SK-N-SH treated with all-trans-retinoic acid at 6 μM for 48 hours (cell line): ENCODE measurements at regions not wholly inside any gene's neighbourhood (a gene's known extent, or its start where the extent isn't known, plus 50 kb on each side); places are given as distances from the start of the nearest gene placed in this dataset.
"Not testable (repeated sequence)": the region's sequence is repeated elsewhere in the genome, so short reads cannot be mapped to it uniquely, and the experiment has no call there.

Experiments
- ATAC-seq: fragments of 200-7000 bp; cut with Tn5 transposase; 3 replicates; pipeline ENCODE4 v1.9.1; 2020; ENCODE audit warnings: mild to moderate bottlenecking, moderate library complexity
- ARNTL ChIP-seq: fragments of 450-650 bp; formaldehyde crosslinking; IDR thresholded peaks from 2 replicates; pipeline ENCODE4 v1.5.0; 2020; ENCODE audit warnings: low read depth, mild to moderate bottlenecking, moderate library complexity, borderline replicate concordance
- BACH2 ChIP-seq: fragments of 250-450 bp; sonication (Bioruptor Pico); IDR thresholded peaks from 2 replicates; pipeline ENCODE4 v1.9.0; 2021; ENCODE audit warnings: mild to moderate bottlenecking, borderline replicate concordance
- CREB5 ChIP-seq: fragments of 250-450 bp; sonication (Bioruptor Pico); IDR thresholded peaks from 2 replicates; pipeline ENCODE4 v1.5.1; 2020; ENCODE audit warnings: low read depth, mild to moderate bottlenecking, moderate library complexity
- CSRNP3 ChIP-seq: fragments of 250-450 bp; sonication (Bioruptor Pico); IDR thresholded peaks from 2 replicates; pipeline ENCODE4 v1.5.1; 2021; ENCODE audit warnings: mild to moderate bottlenecking, moderate library complexity
- ESRRG ChIP-seq: fragments of 250-450 bp; sonication (Bioruptor Pico); IDR thresholded peaks from 2 replicates; pipeline ENCODE4 v1.6.1; 2021; ENCODE audit warnings: mild to moderate bottlenecking
- GLIS3 ChIP-seq: fragments of 250-450 bp; sonication (Bioruptor Pico); IDR thresholded peaks from 2 replicates; pipeline ENCODE4 v1.5.0; 2020; ENCODE audit warnings: mild to moderate bottlenecking, moderate library complexity
- ISL1 ChIP-seq: fragments of 250-450 bp; sonication (Bioruptor Pico); IDR thresholded peaks from 2 replicates; pipeline ENCODE4 v2.1.2; 2022; ENCODE audit warnings: mild to moderate bottlenecking, moderate library complexity
- OSR1 ChIP-seq: fragments of 250-450 bp; sonication (Bioruptor Pico); IDR thresholded peaks from 2 replicates; pipeline ENCODE4 v1.8.0; 2022; ENCODE audit warnings: moderate library complexity, mild to moderate bottlenecking, inconsistent platforms
- PATZ1 ChIP-seq: fragments of 250-450 bp; sonication (Bioruptor Pico); IDR thresholded peaks from 2 replicates; pipeline ENCODE4 v1.8.0; 2020; ENCODE audit warnings: mild to moderate bottlenecking, moderate library complexity, borderline replicate concordance
- POU6F1 ChIP-seq: fragments of 250-450 bp; sonication (Bioruptor Pico); IDR thresholded peaks from 2 replicates; pipeline ENCODE4 v1.8.0; 2021; ENCODE audit warnings: low read depth, mild to moderate bottlenecking, moderate library complexity, borderline replicate concordance
- PPARA ChIP-seq: fragments of 250-450 bp; sonication (Bioruptor Pico); IDR thresholded peaks from 2 replicates; pipeline ENCODE4 v1.5.0; 2020; ENCODE audit warnings: mild to moderate bottlenecking, borderline replicate concordance
- RARB ChIP-seq: fragments of 250-450 bp; sonication (Bioruptor Pico); IDR thresholded peaks from 2 replicates; pipeline ENCODE4 v1.8.0; 2021; ENCODE audit warnings: mild to moderate bottlenecking, moderate library complexity
- SNAI2 ChIP-seq: fragments of 250-450 bp; sonication (Bioruptor Pico); IDR thresholded peaks from 2 replicates; pipeline ENCODE4 v1.5.0; 2020; ENCODE audit warnings: mild to moderate bottlenecking, moderate library complexity
- TCF4 ChIP-seq: fragments of 250-450 bp; sonication (Bioruptor Pico); IDR thresholded peaks from 2 replicates; pipeline ENCODE4 v1.8.0; 2021; ENCODE audit warnings: mild to moderate bottlenecking, moderate library complexity, borderline replicate concordance
- TOX ChIP-seq: fragments of 250-450 bp; sonication (Bioruptor Pico); IDR thresholded peaks from 2 replicates; pipeline ENCODE4 v1.8.0; 2021; ENCODE audit warnings: mild to moderate bottlenecking, moderate library complexity, borderline replicate concordance
- ZC3H10 ChIP-seq: fragments of 250-450 bp; sonication (Bioruptor Pico); IDR thresholded peaks from 2 replicates; pipeline ENCODE4 v1.5.1; 2021; ENCODE audit warnings: mild to moderate bottlenecking, moderate library complexity
- ZFP3 ChIP-seq: fragments of 250-450 bp; sonication (Bioruptor Pico); IDR thresholded peaks from 2 replicates; pipeline ENCODE4 v1.5.0; 2020; ENCODE audit warnings: mild to moderate bottlenecking, moderate library complexity
- ZFP30 ChIP-seq: fragments of 450-650 bp; formaldehyde crosslinking; IDR thresholded peaks from 2 replicates; pipeline ENCODE4 v1.5.0; 2022; ENCODE audit warnings: mild to moderate bottlenecking, moderate library complexity
- ZNF565 ChIP-seq: fragments of 450-650 bp; formaldehyde crosslinking; conservative IDR thresholded peaks from 2 replicates; pipeline ENCODE4 v1.5.0; 2020; ENCODE audit warnings: low read depth, mild to moderate bottlenecking, moderate library complexity
- ZNF8 ChIP-seq: fragments of 450-650 bp; formaldehyde crosslinking; IDR thresholded peaks from 2 replicates; pipeline ENCODE4 v1.5.0; 2020; ENCODE audit warnings: mild to moderate bottlenecking, moderate library complexity

GRCh38 chr2:107719836-107720235, 106.9 kb upstream of the RGPD4 start:
- TF ChIP-seq CSRNP3 (CRISPR knock-in tag) (no peak), BACH2 (CRISPR knock-in tag) (no peak), TOX (CRISPR knock-in tag) (no peak)
- TF ChIP-seq, all 23 proteins: peak for 0

GRCh38 chr2:107721178-107721577, 105.5 kb upstream of the RGPD4 start:
- ATAC-seq, result no peak
- TF ChIP-seq CREB5 (CRISPR knock-in tag) (no peak), POU6F1 (no peak), CSRNP3 (CRISPR knock-in tag) (no peak)

More at GRCh38 chr2:107719836-107720235, 106.9 kb upstream of the RGPD4 start:
- ATAC-seq, result no peak

- TF ChIP-seq POU6F1 (no peak), ESRRG (no peak), ZNF8 (CRISPR knock-in tag) (no peak), SNAI2 (CRISPR knock-in tag) (no peak), CSRNP3 (CRISPR knock-in tag) (no peak), ZC3H10 (CRISPR knock-in tag) (no peak), ISL1 (CRISPR knock-in tag) (no peak), BACH2 (CRISPR knock-in tag) (no peak), GLIS3 (no peak), ARNTL (CRISPR knock-in tag) (no peak), ZFP3 (no peak), ZNF565 (CRISPR knock-in tag) (no peak), OSR1 (CRISPR knock-in tag) (no peak), TCF4 (CRISPR knock-in tag) (no peak), ZFP30 (no peak), CREB5 (CRISPR knock-in tag) (no peak), TOX (CRISPR knock-in tag) (no peak), RARB (CRISPR knock-in tag) (no peak), PPARA (CRISPR knock-in tag) (no peak), PATZ1 (CRISPR knock-in tag) (no peak)
- ATAC-seq, result no peak
These were observed 105.1 kb upstream of the RGPD4 start for GRCh38 chr2:107721586-107721985.

GRCh38 chr2:107725824-107726223, 100.9 kb upstream of the RGPD4 start:
- not testable (repeated sequence) for ATAC-seq
